ENCODE measurements at regions not wholly inside any gene's neighbourhood (a gene's known extent, or its start where the extent isn't known, plus 50 kb on each side); places are given as distances from the start of the nearest gene placed in this dataset.
A peak's percentile ranks its signal among the peaks of the same experiment; 100 is the strongest.

GRCh38 chr7:10343108-10343507, 630.6 kb upstream of the PHF14 start:
- no peak for DNase-seq (ENCODE audit: extremely low read depth, low read depth)
- TF ChIP-seq CTCF (IDR thresholded peaks at IDR 0.05; ENCODE audit: low read depth, low read length), result no peak

GRCh38 chr7:10346032-10346431, 627.6 kb upstream of the PHF14 start:
- no peak for TF ChIP-seq CTCF (IDR thresholded peaks at IDR 0.05; ENCODE audit: low read depth, low read length)
- DNase-seq (ENCODE audit: extremely low read depth, low read depth), result no peak

- no peak for DNase-seq (ENCODE audit: extremely low read depth, low read depth)
- TF ChIP-seq CTCF (IDR thresholded peaks at IDR 0.05; ENCODE audit: low read depth, low read length), result no peak
Observed at GRCh38 chr7:10355816-10356215, 617.9 kb upstream of the PHF14 start.

DNA sequence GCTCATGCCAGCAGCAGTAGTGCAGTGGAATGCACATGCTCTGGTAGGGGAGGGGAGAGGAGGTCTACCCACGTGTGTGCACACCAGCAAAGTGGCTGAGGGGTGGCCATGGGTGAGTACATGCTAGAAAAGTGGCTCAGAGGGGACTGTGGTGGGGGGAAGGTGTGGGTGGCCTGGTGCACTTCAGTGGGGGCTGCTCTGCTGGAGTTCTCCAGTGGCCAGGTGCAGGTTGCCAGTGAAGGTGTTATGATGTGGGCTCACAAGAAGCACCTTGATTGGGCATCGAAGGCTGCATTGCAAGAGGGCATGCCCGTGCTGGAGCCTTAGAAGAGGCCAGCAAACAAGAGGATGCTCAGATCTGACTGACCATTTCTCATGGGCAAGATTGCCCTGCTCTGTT, 613.6 kb upstream of the PHF14 start:
- DNase-seq (ENCODE audit: extremely low read depth, low read depth), result no peak
- no peak for TF ChIP-seq CTCF (IDR thresholded peaks at IDR 0.05; ENCODE audit: low read depth, low read length)

DNA sequence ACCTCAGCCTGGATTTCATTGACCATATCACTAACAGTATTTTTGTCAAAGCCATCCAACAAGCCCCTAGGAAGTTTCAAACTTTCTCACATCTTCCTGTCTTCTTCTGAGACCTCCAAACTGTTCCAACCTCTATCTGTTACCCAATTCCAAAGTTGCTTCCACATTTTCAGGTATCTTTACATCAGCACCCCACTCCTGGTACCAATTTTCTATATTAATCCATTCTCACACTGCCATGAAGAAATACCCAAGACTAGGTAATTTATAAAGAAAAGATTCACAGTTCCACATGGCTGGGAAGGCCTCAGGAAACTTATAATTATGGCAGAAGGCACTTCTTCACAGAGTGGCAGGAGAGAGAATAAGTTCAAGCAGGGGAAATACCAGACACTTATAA, 571.9 kb upstream of the PHF14 start:
- DNase-seq (ENCODE audit: extremely low read depth, low read depth), result no peak
- TF ChIP-seq CTCF (IDR thresholded peaks at IDR 0.05; ENCODE audit: low read depth, low read length), result no peak

- peak; percentile 41 for TF ChIP-seq CTCF (IDR thresholded peaks at IDR 0.05; ENCODE audit: low read depth, low read length)
- no peak for DNase-seq (ENCODE audit: extremely low read depth, low read depth)
Observed at GRCh38 chr7:10412422-10413019, 561.2 kb upstream of the PHF14 start.

- no peak for DNase-seq (ENCODE audit: extremely low read depth, low read depth)
Observed at GRCh38 chr7:10418985-10419384, 554.7 kb upstream of the PHF14 start.

More at GRCh38 chr7:10418985-10419384, 554.7 kb upstream of the PHF14 start:
- no peak for TF ChIP-seq CTCF (IDR thresholded peaks at IDR 0.05; ENCODE audit: low read depth, low read length)
